Adrenal gland (tissue), 5 donors: ENCODE measurements at regions not wholly inside any gene's neighbourhood (a gene's known extent, or its start where the extent isn't known, plus 50 kb on each side); places are given as distances from the start of the nearest gene placed in this dataset.

Source experiments
- CTCF ChIP-seq, 6 experiments: fragments of 450-650 bp in 4 of 6; fragments of 200-600 bp in 2 of 6; sonication (generic) in 1 of 6; IDR thresholded peaks; 1 replicate in 5 of 6; 2 replicates in 1 of 6; pipeline versions ENCODE4 v1.5.1 to v1.8.0; 2016 to 2021; ENCODE audit warnings: antibody characterized with exemption in 6 of 6, mild to moderate bottlenecking in 2 of 6, moderate library complexity in 1 of 6
- POLR2A ChIP-seq, 2 donors: fragments of 450-650 bp; IDR thresholded peaks; one replicate each; pipeline ENCODE4 v1.6.1; 2017; ENCODE audit warnings: antibody characterized with exemption in 2 of 2, mild to moderate bottlenecking in 2 of 2, moderate library complexity in 1 of 2
- donor health status: DM: no; HTN: no; CAD: no.

GRCh38 chr3:22933841-22934116 is 269.3 kb upstream of the UBE2E2 start:
- TF ChIP-seq CTCF (IDR thresholded peaks at IDR 0.05): no peak
- no peak for TF ChIP-seq POLR2A (IDR thresholded peaks at IDR 0.05)
